ENCODE measurements at regions not wholly inside any gene's neighbourhood (a gene's known extent, or its start where the extent isn't known, plus 50 kb on each side); places are given as distances from the start of the nearest gene placed in this dataset.

DNA sequence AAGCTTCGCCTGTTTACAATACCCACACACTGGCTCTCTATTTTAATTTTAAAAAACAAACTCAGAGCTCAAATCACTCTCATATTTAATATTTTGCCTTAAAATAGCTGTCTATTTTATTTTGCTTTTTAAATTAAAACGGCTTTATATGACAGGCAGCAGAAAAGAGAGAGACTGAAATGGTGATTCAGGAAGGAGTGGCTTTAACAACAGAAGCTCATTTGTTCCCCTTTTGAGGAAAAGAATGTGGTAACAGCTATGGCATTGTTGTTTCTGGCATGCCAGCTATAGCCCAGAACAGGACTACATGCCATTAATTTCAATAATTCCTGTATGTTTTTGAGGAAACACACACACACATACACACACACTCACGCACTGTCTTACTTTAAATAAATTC lies 234.2 kb upstream of the PTBP2 start:
- TF ChIP-seq, protein P1, sequence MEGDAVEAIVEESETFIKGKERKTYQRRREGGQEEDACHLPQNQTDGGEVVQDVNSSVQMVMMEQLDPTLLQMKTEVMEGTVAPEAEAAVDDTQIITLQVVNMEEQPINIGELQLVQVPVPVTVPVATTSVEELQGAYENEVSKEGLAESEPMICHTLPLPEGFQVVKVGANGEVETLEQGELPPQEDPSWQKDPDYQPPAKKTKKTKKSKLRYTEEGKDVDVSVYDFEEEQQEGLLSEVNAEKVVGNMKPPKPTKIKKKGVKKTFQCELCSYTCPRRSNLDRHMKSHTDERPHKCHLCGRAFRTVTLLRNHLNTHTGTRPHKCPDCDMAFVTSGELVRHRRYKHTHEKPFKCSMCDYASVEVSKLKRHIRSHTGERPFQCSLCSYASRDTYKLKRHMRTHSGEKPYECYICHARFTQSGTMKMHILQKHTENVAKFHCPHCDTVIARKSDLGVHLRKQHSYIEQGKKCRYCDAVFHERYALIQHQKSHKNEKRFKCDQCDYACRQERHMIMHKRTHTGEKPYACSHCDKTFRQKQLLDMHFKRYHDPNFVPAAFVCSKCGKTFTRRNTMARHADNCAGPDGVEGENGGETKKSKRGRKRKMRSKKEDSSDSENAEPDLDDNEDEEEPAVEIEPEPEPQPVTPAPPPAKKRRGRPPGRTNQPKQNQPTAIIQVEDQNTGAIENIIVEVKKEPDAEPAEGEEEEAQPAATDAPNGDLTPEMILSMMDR (IDR thresholded peaks at IDR 0.05), result no peak
- TF ChIP-seq POLR2AphosphoS5 (IDR thresholded peaks at IDR 0.05) (no peak), EP300 (IDR thresholded peaks at IDR 0.05; ENCODE audit: low read depth) (no peak), POLR2A (IDR thresholded peaks at IDR 0.05) (no peak)
